Lung (tissue), 11 donors: ENCODE measurements at regions not wholly inside any gene's neighbourhood (a gene's known extent, or its start where the extent isn't known, plus 50 kb on each side); places are given as distances from the start of the nearest gene placed in this dataset.
A peak's percentile ranks its signal among the peaks of the same experiment; 100 is the strongest.

Source experiments
- ATAC-seq: fragments of 200-7000 bp; cut with Tn5 transposase; one replicate; pipeline ENCODE4 v1.9.1; 2020; ENCODE audit warnings: moderate number of reproducible peaks; ENCODE audit not compliant: insufficient read depth, low FRiP score
- DNase-seq, 3 donors: peaks; one replicate each; pipeline ENCODE4 v3.0.0-alpha.2; 2013 to 2017
- H3K27ac ChIP-seq, 2 donors: one replicate each; pipeline ENCODE4 v1.5.1; 2013; ENCODE audit warnings: mild to moderate bottlenecking in 2 of 2, moderate library complexity in 2 of 2, control low read depth in 1 of 2, inconsistent platforms in 1 of 2, low read depth in 1 of 2, low read length in 1 of 2
- H3K27me3 ChIP-seq, 3 donors: one replicate each; pipeline ENCODE4 v1.5.1; 2013; ENCODE audit warnings: low read length in 2 of 3; ENCODE audit not compliant: control insufficient read depth in 3 of 3, insufficient read depth in 3 of 3
- H3K36me3 ChIP-seq, 4 donors: one replicate each; pipeline ENCODE4 v1.5.1; 2013; ENCODE audit warnings: low read length in 4 of 4, mild to moderate bottlenecking in 1 of 4, moderate library complexity in 1 of 4; ENCODE audit not compliant: control insufficient read depth in 4 of 4, insufficient read depth in 4 of 4
- H3K4me1 ChIP-seq, 5 donors: one replicate each; pipeline ENCODE4 v1.5.1; 2013; ENCODE audit warnings: low read length in 5 of 5, mild to moderate bottlenecking in 2 of 5, moderate library complexity in 1 of 5; ENCODE audit not compliant: control insufficient read depth in 5 of 5, insufficient read depth in 5 of 5
- H3K4me3 ChIP-seq: one replicate; pipeline ENCODE4 v1.5.1; 2013; ENCODE audit warnings: mild to moderate bottlenecking, control low read depth, moderate library complexity
- H3K9ac ChIP-seq, 2 donors: one replicate each; pipeline ENCODE4 v1.5.1; 2013; ENCODE audit warnings: low read length in 2 of 2, control low read depth in 1 of 2; ENCODE audit not compliant: insufficient read depth in 1 of 2
- H3K9me3 ChIP-seq, 4 donors: one replicate each; pipeline ENCODE4 v1.5.1; 2013; ENCODE audit warnings: low read length in 3 of 4, mild to moderate bottlenecking in 1 of 4, moderate library complexity in 1 of 4; ENCODE audit not compliant: control insufficient read depth in 4 of 4, insufficient read depth in 3 of 4
- WGBS, 2 donors: extraction: QIAGEN DNeasy Blood & Tissue Kit; methylation state at CpG; one replicate each; pipeline ENCODE4 v1.1.7; 2013; 5-methylcytosine and 5-hydroxymethylcytosine counted together
- TF ChIP-seq, protein P1 (sequence below): IDR thresholded peaks from 2 replicates; pipeline ENCODE4 v1.5.1; 2012; ENCODE audit warnings: mild to moderate bottlenecking; ENCODE audit errors: control extremely low read depth, extremely low read depth
- donor health status: control.
- donor health status: control.
- donor health status: Bipolar disorder and iron deficiency.
- donor health status: healthy.
- donor health status: DM: yes; HTN: yes; CAD: no.

DNA sequence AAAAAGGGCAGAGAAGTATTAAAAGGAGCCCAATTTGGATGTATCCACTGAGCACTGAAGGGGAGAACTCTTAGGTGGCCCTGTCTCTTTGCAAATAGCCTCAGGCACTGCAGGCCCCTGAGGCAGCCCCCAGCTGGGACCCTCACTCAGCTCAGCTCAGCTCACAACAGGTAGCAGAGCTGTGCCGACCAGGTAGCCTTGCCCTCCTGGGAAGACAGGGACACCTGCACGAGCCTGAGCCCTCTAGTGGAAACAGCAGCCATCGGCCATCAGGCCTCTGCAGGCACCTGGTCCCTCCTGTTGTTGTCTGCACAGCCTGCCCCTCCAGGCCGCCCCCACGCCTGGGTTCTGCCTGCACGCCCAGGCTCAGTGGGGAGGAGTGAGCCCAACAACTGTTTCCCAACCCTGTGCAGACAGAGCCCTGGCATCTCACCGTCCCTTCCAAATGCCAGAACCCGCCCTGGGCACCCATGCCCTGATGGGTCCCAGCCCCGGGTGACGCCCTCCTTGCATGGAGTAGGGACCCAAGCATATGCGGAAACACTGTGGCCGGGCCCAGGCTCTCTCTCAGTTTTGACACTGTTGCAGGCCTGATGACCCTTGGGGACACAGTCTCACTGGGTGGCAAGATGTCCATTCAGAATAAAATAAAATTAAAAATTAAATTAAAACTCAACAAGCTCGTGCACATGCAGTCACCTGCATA lies 60.0 kb upstream of the AJAP1 start:
- 73 to 78% methylated on average over 13 of the region's 13 CpGs for WGBS, 2 donors
- TF ChIP-seq, protein P1, sequence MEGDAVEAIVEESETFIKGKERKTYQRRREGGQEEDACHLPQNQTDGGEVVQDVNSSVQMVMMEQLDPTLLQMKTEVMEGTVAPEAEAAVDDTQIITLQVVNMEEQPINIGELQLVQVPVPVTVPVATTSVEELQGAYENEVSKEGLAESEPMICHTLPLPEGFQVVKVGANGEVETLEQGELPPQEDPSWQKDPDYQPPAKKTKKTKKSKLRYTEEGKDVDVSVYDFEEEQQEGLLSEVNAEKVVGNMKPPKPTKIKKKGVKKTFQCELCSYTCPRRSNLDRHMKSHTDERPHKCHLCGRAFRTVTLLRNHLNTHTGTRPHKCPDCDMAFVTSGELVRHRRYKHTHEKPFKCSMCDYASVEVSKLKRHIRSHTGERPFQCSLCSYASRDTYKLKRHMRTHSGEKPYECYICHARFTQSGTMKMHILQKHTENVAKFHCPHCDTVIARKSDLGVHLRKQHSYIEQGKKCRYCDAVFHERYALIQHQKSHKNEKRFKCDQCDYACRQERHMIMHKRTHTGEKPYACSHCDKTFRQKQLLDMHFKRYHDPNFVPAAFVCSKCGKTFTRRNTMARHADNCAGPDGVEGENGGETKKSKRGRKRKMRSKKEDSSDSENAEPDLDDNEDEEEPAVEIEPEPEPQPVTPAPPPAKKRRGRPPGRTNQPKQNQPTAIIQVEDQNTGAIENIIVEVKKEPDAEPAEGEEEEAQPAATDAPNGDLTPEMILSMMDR = no peak

GRCh38 chr1:4595341-4596225 lies 58.8 kb upstream of the AJAP1 start:
- peaks cover 0 to 14% (median 0%) of the 10 kb centered on the region in 3 donors for H3K27me3 ChIP-seq
- whole genome bisulfite sequencing, 2 donors = 92 to 96% methylated on average over 17 of the region's 17 CpGs
- TF ChIP-seq, protein P1 = no peak
- no peak for ATAC-seq
- DNase-seq = no peak
- no peak overlapping the region for H3K27ac ChIP-seq
- peaks cover 0 to 5% (median 0%) of the 10 kb centered on the region in 4 donors for H3K9me3 ChIP-seq
- H3K4me1 ChIP-seq = peaks cover 0 to 3% (median 0%) of the 10 kb centered on the region in 5 donors
- H3K4me3 ChIP-seq = no peak overlapping the region
- H3K9ac ChIP-seq = no peak overlapping the region
- no peaks in the 10 kb centered on the region for H3K36me3 ChIP-seq

More for the DNA sequence above, 60.0 kb upstream of the AJAP1 start:
- peak in 1 of 3 donors; percentile 27 for DNase-seq
- Histone ChIP-seq H3K27me3 (peaks cover 0 to 4% (median 0%) of the 10 kb centered on the region in 3 donors), H3K4me3 (no peak overlapping the region), H3K9ac (no peak overlapping the region), H3K9me3 (peaks cover 0 to 5% (median 0%) of the 10 kb centered on the region in 4 donors), H3K36me3 (no peaks in the 10 kb centered on the region), H3K4me1 (peaks cover 0 to 3% (median 0%) of the 10 kb centered on the region in 5 donors), H3K27ac (no peak overlapping the region)
- ATAC-seq = no peak

GRCh38 chr1:4596486-4596885 lies 57.9 kb upstream of the AJAP1 start:
- no peaks in the 10 kb centered on the region for H3K36me3 ChIP-seq
- H3K4me1 ChIP-seq = no peaks in the 10 kb centered on the region
- peaks cover 0 to 23% (median 0%) of the 10 kb centered on the region in 3 donors for H3K27me3 ChIP-seq
- no peak overlapping the region for H3K9ac ChIP-seq
- TF ChIP-seq, protein P1 = no peak
- no peak for DNase-seq
- no peak overlapping the region for H3K27ac ChIP-seq
- no peak overlapping the region for H3K4me3 ChIP-seq
- ATAC-seq = no peak
- 76 to 79% methylated on average over 8 of the region's 8 CpGs for WGBS, 2 donors
- H3K9me3 ChIP-seq = peaks cover 0 to 5% (median 0%) of the 10 kb centered on the region in 4 donors
